ENCODE measurements at regions not wholly inside any gene's neighbourhood (a gene's known extent, or its start where the extent isn't known, plus 50 kb on each side); places are given as distances from the start of the nearest gene placed in this dataset.

DNA sequence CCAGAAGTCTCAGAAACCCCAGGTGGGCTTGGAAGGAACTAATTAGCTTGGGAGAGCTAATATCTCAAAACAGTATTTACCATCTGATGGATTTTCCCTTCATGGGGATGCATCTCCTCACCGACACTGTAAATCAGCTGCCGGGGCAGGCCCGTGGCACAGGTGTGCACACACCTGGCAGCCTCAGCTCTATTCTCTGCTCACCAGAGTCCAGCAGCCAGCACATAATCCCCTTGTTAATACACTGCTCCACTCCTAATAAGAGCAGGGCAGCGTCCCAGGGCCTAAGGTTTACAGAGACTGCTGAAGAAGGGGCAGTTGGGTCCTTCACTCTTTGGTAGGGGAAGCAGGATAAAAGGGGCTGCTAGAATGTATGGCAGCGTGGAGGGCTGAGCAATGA lies 200.0 kb downstream of the TOMM20 start:
- Mint-ChIP-seq H3K4me3 (no peak overlapping the region), H3K9me3 (no peaks in the 10 kb centered on the region), H3K27ac (no peak overlapping the region), H3K4me1 (ENCODE audit: low read depth) (peaks cover 59% of the 10 kb centered on the region), H3K27me3 (ENCODE audit: insufficient read depth) (no peaks in the 10 kb centered on the region; the same call in 1 of the 2 replicates), H3K36me3 (ENCODE audit: low read depth) (peaks cover 9% of the 10 kb centered on the region; the same call in 1 of the 2 replicates)
- DNase-seq = no peak
- no peak for TF ChIP-seq CTCF (IDR thresholded peaks at IDR 0.05)

DNA sequence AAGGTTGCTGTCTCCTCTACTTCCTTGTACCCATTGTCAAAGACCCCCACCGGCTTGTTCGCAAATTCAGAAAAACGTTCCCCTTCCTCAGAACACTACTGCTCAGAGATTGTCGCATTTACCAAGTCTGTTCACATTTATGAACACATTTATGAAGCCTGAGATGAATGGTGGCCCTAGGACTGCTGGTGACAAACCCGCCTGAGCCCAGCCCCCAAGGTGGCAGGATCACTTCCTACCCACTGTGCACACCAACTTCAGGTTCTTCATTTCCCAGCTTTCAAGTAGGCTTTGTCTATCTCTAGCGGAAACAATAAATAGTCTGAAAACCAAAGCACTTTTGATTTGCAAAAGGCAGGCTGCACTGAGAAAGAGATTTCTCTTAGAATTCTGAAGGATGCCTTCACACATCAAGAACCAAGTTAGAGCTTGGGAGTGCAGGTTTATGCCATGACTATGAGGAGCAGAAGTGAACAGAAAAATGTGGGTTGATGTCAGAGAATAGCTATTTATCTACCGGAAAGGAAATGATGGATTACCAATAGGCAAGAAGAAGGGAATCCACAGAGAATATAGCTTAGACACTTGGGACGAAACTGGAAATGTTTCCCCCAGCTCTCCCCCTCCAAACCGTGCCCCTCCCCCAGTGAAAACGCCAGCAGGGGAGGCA lies 200.5 kb downstream of the TOMM20 start:
- Mint-ChIP-seq H3K9me3 (no peaks in the 10 kb centered on the region), H3K4me1 (ENCODE audit: low read depth) (peaks cover 53% of the 10 kb centered on the region), H3K36me3 (ENCODE audit: low read depth) (peaks cover 9% of the 10 kb centered on the region; the same call in 1 of the 2 replicates), H3K4me3 (no peak overlapping the region), H3K27me3 (ENCODE audit: insufficient read depth) (no peaks in the 10 kb centered on the region; the same call in 1 of the 2 replicates), H3K27ac (no peak overlapping the region)
- TF ChIP-seq CTCF (IDR thresholded peaks at IDR 0.05) = no peak
- DNase-seq = no peak

DNA sequence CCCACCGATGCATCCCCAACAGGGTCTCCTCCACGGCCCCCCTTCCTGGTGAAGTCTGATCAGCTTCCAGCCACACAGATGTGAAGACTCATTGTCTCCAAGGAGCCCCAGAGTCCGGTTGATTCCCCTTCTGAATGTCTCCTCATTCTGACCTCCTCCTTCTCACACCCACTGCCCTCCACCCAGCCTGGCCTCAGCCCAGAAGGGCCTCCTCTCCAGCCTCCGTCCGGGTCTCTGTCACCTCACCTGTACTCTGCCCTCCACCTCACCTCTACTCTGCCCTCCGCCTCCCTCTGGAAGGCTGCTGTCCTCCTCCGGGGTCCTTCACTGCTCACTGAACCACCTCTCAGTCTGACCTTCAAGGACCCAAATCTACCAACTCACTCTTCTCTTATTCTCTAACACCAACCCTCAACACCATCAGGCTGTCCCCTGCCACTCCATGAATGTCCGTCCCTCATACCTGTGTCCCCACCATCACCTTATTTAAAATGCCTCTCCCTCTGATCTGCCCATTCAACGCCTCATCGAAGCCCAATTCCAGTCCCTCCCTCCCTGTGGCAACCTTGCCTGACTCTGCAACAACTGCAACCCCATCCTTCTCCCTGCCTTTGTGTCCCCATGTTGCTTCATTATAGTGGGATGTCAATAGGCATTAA lies 201.2 kb downstream of the TOMM20 start:
- H3K27ac Mint-ChIP-seq = no peak overlapping the region
- no peak for TF ChIP-seq CTCF (IDR thresholded peaks at IDR 0.05)
- no peak for DNase-seq
- peaks cover 47% of the 10 kb centered on the region for H3K4me1 Mint-ChIP-seq (ENCODE audit: low read depth)
- no peak overlapping the region for H3K4me3 Mint-ChIP-seq
- peaks cover 9% of the 10 kb centered on the region; the same call in 1 of the 2 replicates for H3K36me3 Mint-ChIP-seq (ENCODE audit: low read depth)
- H3K27me3 Mint-ChIP-seq (ENCODE audit: insufficient read depth) = no peaks in the 10 kb centered on the region
- H3K9me3 Mint-ChIP-seq = no peaks in the 10 kb centered on the region

- Mint-ChIP-seq H3K4me1 (ENCODE audit: low read depth) (peaks cover 50% of the 10 kb centered on the region), H3K4me3 (peak overlapping the region; percentile 58; the same call in 1 of the 2 replicates), H3K9me3 (no peaks in the 10 kb centered on the region), H3K27me3 (ENCODE audit: insufficient read depth) (no peaks in the 10 kb centered on the region), H3K36me3 (ENCODE audit: low read depth) (peaks cover 9% of the 10 kb centered on the region; the same call in 1 of the 2 replicates), H3K27ac (peak overlapping the region; percentile 76)
- DNase-seq = no peak
- TF ChIP-seq CTCF (IDR thresholded peaks at IDR 0.05) = no peak
Observed at GRCh38 chr1:234926559-234927311, 201.9 kb downstream of the TOMM20 start.

DNA sequence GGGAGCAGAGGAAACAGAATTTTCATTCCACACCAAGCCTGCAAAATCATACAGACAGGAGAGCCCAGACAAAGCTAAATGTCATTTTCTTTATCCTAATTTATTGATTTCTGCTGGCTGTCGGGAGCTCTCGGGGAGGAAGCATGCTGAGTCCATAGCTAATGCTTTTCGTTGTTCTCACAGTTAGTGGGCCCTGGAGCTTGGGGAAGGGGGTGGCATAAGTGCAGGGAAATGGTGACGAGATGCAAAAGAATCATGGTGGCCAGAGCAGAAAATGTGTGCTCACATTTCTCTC lies 202.4 kb downstream of the TOMM20 start:
- no peaks in the 10 kb centered on the region for H3K9me3 Mint-ChIP-seq
- H3K36me3 Mint-ChIP-seq (ENCODE audit: low read depth) = peaks cover 9% of the 10 kb centered on the region; the same call in 1 of the 2 replicates
- DNase-seq = no peak
- peak overlapping the region; percentile 76 for H3K27ac Mint-ChIP-seq
- H3K4me1 Mint-ChIP-seq (ENCODE audit: low read depth) = peaks cover 55% of the 10 kb centered on the region
- no peak for TF ChIP-seq CTCF (IDR thresholded peaks at IDR 0.05)
- H3K4me3 Mint-ChIP-seq = peak overlapping the region; percentile 58
- no peaks in the 10 kb centered on the region for H3K27me3 Mint-ChIP-seq (ENCODE audit: insufficient read depth)
